ENCODE measurements at regions not wholly inside any gene's neighbourhood (a gene's known extent, or its start where the extent isn't known, plus 50 kb on each side); places are given as distances from the start of the nearest gene placed in this dataset.
"Not testable (repeated sequence)": the region's sequence is repeated elsewhere in the genome, so short reads cannot be mapped to it uniquely, and the experiment has no call there.

DNA sequence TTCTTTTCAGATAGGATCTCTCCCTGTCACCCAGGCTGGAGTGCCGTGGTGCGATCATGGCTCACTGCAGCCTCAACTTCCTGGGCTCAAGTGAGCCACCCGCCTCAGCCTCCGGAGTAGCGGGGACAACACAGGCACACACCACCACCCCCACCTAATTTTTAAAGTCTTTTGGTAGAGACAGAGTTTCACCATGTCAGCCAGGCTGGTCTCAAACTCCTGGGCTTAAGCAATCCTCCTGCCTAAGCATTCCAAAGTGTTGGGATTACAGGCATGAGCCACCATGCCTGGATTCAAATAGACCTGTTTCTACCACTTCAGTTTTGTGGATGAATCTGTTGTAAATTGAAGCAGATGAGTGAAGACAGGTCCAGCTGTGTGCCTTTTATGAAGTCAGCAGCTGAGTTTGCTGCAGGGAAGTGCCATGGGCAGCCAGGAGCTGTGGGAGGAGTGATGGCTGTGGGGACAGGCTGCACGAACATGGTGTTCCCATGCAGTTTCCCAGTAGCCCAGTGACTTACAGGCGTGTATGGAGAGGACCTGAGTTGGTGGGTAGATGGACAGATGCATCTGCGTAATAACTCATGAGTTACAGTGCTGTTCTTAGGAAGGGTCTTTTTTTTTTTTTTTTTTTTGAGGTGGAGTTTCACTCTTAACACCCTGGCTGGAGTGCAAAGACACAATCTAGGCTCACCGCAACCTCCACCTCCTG lies 4476.4 kb upstream of the OR11H1 start:
- H3K14ac ChIP-seq (replicated peaks; ENCODE audit: low read depth, low read length); H3K9ac ChIP-seq (ENCODE audit: low read depth, low read length); H4K20me1 ChIP-seq (ENCODE audit: insufficient read depth, low read length); dilution Hi-C loops (cut with HindIII; ENCODE audit: low sequenced_read_pairs, unreplicated experiment); H2AFZ ChIP-seq (replicated peaks; ENCODE audit: low read length, poor library complexity); H2BK20ac ChIP-seq (ENCODE audit: low read depth, low read length); intact Hi-C loops (cut with micrococcal nuclease); H3K36me3 ChIP-seq (ENCODE audit: control insufficient read depth, insufficient read depth, low read length); H4K91ac ChIP-seq (ENCODE audit: insufficient read depth, low read depth, low read length); H2BK120ac ChIP-seq (ENCODE audit: low read depth, low read length); H2BK15ac ChIP-seq (ENCODE audit: low read depth, low read length); H2AK5ac ChIP-seq (ENCODE audit: low read depth, low read length); CTCF ChIA-PET; H3K79me1 ChIP-seq (ENCODE audit: low read depth in 1 of 2, low read length in 2 of 2); ATAC-seq (ENCODE audit: low read depth); H3K23ac ChIP-seq (ENCODE audit: low read depth, low read length); H3K27ac ChIP-seq (ENCODE audit: insufficient read depth, low read length); H3K18ac ChIP-seq (ENCODE audit: low read depth, low read length); H3K56ac ChIP-seq (ENCODE audit: extremely low read depth, insufficient read depth, low read length); H3K27me3 ChIP-seq (ENCODE audit: control insufficient read depth, insufficient read depth, low read length); POLR2A ChIA-PET (ENCODE audit: unreplicated experiment); H3K4me2 ChIP-seq (ENCODE audit: low read depth, low read length); H2BK5ac ChIP-seq (ENCODE audit: low read depth, low read length, poor library complexity, severe bottlenecking); H3K4me1 ChIP-seq (ENCODE audit: control insufficient read depth, insufficient read depth, low read length); H3K4me3 ChIP-seq (ENCODE audit: insufficient read depth, low read depth, low read length); H4K5ac ChIP-seq (ENCODE audit: low read depth, low read length); H3K4ac ChIP-seq (ENCODE audit: low read depth, low read length); DNase-seq; H3K9me1 ChIP-seq (ENCODE audit: insufficient read depth, low read length); H4K8ac ChIP-seq (ENCODE audit: low read depth in 2 of 2, low read length in 2 of 2); H2AK9ac ChIP-seq (replicated peaks; ENCODE audit: low read depth, low read length, poor library complexity); BruUV-seq (replicated peaks); in situ Hi-C loops (cut with MboI; ENCODE audit: low sequenced_read_pairs): not testable (repeated sequence)
- WGBS, 2 experiments (ENCODE audit: extremely low coverage in 2 of 2, insufficient read length in 1 of 2) = 13% methylated on average over 2 of the region's 9 CpGs; no CpG with 5 or more reads in 1 of the 2 experiments
- peaks cover 35% of the 10 kb centered on the region for H3K9me3 ChIP-seq (ENCODE audit: control insufficient read depth, insufficient read depth, low read length)

DNA sequence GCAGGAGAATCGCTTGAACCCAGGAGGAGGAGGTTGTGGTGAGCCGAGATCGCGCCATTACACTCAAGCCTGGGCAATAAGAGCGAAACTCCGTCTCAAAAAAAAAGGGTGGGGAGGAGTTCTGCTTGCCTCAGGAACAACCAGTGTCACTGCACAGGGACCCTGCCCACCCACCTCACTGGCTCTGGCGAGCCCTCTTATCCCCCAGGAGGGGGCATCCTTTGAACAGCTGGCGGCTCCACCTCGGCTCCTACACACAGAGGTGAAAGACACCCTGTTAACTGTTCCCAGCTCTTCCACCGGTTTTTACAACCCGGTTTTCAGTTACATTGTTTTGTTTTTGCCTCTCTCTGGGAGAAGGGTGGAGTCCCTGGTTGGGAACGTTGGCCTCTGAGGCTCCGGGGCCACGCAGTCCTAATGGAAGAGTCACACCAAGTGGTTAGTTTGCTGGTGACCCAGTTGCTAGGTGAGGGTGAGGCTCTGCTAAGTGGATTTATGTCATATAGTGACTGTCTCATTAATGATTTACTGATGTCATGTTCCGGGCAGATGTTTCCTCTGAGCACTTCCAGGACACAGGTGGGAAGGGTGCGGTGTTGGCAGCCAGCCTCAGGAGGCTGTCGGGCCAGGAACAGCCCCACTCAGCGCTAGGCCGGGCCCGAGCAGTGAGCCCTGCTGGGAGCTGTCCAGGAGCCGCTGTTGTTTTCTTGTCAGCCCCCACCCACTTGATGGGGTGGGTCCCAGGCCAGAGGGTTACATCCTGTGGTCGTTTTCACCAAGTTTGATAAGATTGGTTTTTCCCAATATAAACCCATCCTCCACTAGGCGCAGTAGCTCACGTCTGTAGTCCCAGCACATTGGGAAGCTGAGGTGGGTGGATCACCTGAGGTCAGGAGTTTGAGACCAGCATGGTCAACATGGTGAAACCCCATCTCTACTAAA lies 4474.3 kb upstream of the OR11H1 start:
- DNase-seq; dilution Hi-C loops (cut with HindIII; ENCODE audit: low sequenced_read_pairs, unreplicated experiment); H2AK5ac ChIP-seq (ENCODE audit: low read depth, low read length); H3K9me1 ChIP-seq (ENCODE audit: insufficient read depth, low read length); intact Hi-C loops (cut with micrococcal nuclease); H3K79me1 ChIP-seq (ENCODE audit: low read depth in 1 of 2, low read length in 2 of 2); in situ Hi-C loops (cut with MboI; ENCODE audit: low sequenced_read_pairs); H3K27me3 ChIP-seq (ENCODE audit: control insufficient read depth, insufficient read depth, low read length); H2BK5ac ChIP-seq (ENCODE audit: low read depth, low read length, poor library complexity, severe bottlenecking); ATAC-seq (ENCODE audit: low read depth); H3K4me1 ChIP-seq (ENCODE audit: control insufficient read depth, insufficient read depth, low read length); POLR2A ChIA-PET (ENCODE audit: unreplicated experiment); H3K9ac ChIP-seq (ENCODE audit: low read depth, low read length); H3K4ac ChIP-seq (ENCODE audit: low read depth, low read length); H2BK20ac ChIP-seq (ENCODE audit: low read depth, low read length); H3K56ac ChIP-seq (ENCODE audit: extremely low read depth, insufficient read depth, low read length); H2AFZ ChIP-seq (replicated peaks; ENCODE audit: low read length, poor library complexity); H4K20me1 ChIP-seq (ENCODE audit: insufficient read depth, low read length); H3K14ac ChIP-seq (replicated peaks; ENCODE audit: low read depth, low read length); H4K5ac ChIP-seq (ENCODE audit: low read depth, low read length); H4K91ac ChIP-seq (ENCODE audit: insufficient read depth, low read depth, low read length); H3K18ac ChIP-seq (ENCODE audit: low read depth, low read length); H3K4me2 ChIP-seq (ENCODE audit: low read depth, low read length); H3K4me3 ChIP-seq (ENCODE audit: insufficient read depth, low read depth, low read length); H2BK120ac ChIP-seq (ENCODE audit: low read depth, low read length); H3K36me3 ChIP-seq (ENCODE audit: control insufficient read depth, insufficient read depth, low read length); CTCF ChIA-PET; H3K27ac ChIP-seq (ENCODE audit: insufficient read depth, low read length); H2BK15ac ChIP-seq (ENCODE audit: low read depth, low read length); BruUV-seq (replicated peaks); H2AK9ac ChIP-seq (replicated peaks; ENCODE audit: low read depth, low read length, poor library complexity); H3K23ac ChIP-seq (ENCODE audit: low read depth, low read length); H4K8ac ChIP-seq (ENCODE audit: low read depth in 2 of 2, low read length in 2 of 2): not testable (repeated sequence)
- WGBS, 2 experiments (ENCODE audit: extremely low coverage in 2 of 2, insufficient read length in 1 of 2) = 67% methylated on average over 6 of the region's 24 CpGs; no CpG with 5 or more reads in 1 of the 2 experiments
- H3K9me3 ChIP-seq (ENCODE audit: control insufficient read depth, insufficient read depth, low read length) = peaks cover 49% of the 10 kb centered on the region

Measured in IMR-90 (cell line).